HCT116 (cell line): ENCODE measurements at regions not wholly inside any gene's neighbourhood (a gene's known extent, or its start where the extent isn't known, plus 50 kb on each side); places are given as distances from the start of the nearest gene placed in this dataset.

Source experiments
- EZH2phosphoT487 ChIP-seq: fragments of 200-600 bp; IDR thresholded peaks from 2 replicates; pipeline ENCODE4 v1.6.1; 2018; ENCODE audit warnings: antibody characterized with exemption, borderline replicate concordance
- JUND ChIP-seq: IDR thresholded peaks from 2 replicates; pipeline ENCODE4 v1.6.1; 2012
- RAD21 ChIP-seq: IDR thresholded peaks from 2 replicates; pipeline ENCODE4 v1.6.1; 2012; ENCODE audit warnings: low read depth, mild to moderate bottlenecking
- SRF ChIP-seq: IDR thresholded peaks from 2 replicates; pipeline ENCODE4 v1.6.1; 2012; ENCODE audit warnings: low read depth
- YY1 ChIP-seq: IDR thresholded peaks from 2 replicates; pipeline ENCODE4 v1.6.1; 2011; ENCODE audit warnings: low read length, low read depth, moderate library complexity, mild to moderate bottlenecking; ENCODE audit not compliant: insufficient replicate concordance; ENCODE audit errors: extremely low read depth

DNA sequence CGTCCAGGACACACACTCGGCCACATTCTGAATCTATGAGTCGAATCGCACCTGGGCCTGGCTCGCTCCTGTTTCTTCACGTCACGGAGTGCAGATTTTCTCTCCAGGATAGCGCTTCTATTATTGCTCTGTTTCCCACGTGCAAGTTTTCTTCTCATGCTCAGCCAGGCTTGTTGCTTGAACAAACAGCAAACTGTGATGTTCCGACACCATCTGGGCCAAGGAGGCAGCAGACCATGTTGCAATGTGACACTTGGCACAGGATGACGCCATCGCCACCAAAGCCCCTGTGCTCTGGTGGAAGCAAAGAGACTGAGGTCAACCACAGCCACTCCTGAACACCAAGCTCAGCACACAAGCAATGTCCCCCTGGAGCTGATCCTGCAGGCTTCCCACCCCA is 507.1 kb upstream of the ADARB2 start:
- TF ChIP-seq JUND (no peak), SRF (no peak), EZH2phosphoT487 (no peak), RAD21 (no peak), YY1 (no peak)
